Right ventricle myocardium inferior (tissue), 1 donor: ENCODE measurements at regions not wholly inside any gene's neighbourhood (a gene's known extent, or its start where the extent isn't known, plus 50 kb on each side); places are given as distances from the start of the nearest gene placed in this dataset.

Experiments used
- ATAC-seq: fragments of 200-7000 bp; cut with Tn5 transposase; one replicate; pipeline ENCODE4 v1.9.1; 2020; ENCODE audit warnings: mild to moderate bottlenecking, moderate library complexity
- DNase-seq: peaks from one replicate; pipeline ENCODE4 v3.0.0; 2021; ENCODE audit errors: missing footprints
- intact Hi-C: fragments of 100-400 bp; cut with DNase I; formaldehyde crosslinking; loops from one replicate; pipeline ENCODE4 v1.11.0; 2022
- donor health status: DM: no; HTN: yes; CAD: no; lungs with severe emphysema.

DNA sequence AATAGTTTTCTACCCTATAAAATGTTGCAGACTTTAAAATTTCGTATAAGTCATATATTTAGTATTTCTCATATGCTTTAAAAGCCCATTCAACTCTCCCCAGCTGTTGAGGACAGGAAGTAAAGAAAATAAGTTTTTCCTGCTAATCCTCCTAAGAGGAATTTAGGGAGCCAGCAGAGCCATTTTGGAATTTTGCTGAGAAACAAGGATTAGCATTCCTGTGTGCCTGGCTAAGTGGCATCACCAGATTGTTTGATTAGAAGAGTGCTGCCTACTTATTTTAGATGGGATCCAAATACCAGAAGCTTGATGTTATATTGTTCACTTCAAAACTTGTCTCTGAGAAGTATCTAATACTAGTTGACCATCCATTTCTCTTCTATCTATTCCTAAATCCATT, 131.2 kb upstream of the HHIP start:
- intact Hi-C loops: no loop called here
- ATAC-seq: no peak

DNA sequence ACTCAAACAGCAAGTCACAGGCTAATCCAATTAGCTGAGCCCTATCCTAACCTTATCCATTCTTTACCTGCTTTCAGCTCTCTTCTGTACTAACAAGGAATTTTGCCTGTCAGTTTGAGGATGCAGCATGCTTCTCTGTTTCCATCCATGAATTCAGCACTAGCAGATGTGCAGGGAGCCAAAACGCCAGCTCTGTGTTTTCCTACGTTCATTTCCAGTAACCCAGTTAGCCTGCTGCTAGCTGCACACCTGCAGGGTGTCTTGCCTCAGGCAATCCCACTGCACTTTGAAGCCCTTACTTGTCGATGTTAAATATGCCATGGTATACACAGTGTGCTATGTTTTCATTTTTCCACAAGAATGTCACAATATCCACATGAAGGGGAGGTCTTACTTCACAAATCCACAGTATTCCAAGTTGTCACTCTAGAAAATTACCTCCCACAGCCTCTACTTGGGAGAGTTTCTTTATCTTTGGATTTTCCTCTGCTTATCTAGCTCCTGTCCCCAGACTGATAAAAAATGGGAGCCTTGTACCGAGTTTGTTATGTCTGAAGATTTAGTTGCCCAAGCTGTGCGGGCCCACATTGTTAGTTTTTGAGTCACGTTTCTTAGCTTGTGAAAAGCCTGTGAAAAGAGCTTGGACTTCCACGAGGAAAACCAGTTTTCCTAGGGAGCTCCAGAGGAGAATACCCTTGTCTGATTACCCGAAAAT, 127.6 kb upstream of the HHIP start:
- ATAC-seq: no peak
- intact Hi-C loops: no loop called here
- DNase-seq: no peak

More for the DNA sequence above, 131.2 kb upstream of the HHIP start:
- no peak for DNase-seq

DNA sequence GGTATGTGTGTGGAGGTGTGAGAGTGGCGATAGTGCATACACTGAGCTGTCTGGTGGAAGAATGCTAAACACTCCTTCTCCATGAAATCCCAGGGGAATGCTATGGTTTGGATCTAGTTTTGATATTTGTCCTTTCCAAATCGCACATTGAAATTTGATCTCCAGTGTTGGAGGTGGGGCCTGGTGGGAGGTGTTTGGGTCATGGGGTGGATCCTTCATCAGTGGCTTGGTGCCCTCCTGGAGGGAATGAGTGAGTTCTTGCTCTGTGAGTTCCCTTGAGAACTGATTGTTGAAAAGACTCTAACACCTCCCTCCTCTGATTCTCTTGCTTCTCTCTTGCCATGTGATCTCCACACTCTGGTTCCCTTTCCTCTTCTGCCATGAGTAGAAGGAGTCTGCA, 114.1 kb upstream of the HHIP start:
- intact Hi-C loops: no loop called here
- no peak for DNase-seq
- no peak for ATAC-seq

DNA sequence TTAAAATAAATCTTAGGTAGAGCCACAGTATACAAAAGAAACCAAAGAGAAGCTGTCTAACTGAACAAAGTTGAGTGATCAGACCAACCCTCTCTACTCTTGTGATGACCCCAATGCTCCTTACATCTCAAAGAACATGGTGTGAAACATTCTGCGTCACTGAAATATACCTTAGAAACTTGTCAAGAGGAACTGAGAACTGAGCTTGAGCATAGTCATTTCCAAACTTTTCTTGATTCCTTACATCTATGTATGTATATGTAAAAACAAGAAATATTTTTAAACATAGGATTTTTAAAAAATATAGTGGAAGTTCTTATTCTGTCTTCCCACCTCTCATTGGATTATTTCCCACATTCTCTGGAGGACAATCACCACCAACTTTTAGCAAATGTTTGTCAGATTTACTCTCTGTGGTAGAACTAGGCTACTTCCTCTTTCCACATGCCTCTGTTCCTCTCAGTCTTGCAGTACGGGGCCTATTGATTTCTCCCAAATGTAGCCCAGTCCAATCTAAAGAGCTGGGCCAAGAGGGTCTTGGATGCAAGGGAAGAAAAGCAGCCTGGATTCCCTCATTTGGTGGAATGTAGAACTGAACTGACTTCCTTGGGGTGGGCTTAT, 98.2 kb upstream of the HHIP start:
- ATAC-seq (no peak), DNase-seq (no peak)
- intact Hi-C loops: no loop called here

DNA sequence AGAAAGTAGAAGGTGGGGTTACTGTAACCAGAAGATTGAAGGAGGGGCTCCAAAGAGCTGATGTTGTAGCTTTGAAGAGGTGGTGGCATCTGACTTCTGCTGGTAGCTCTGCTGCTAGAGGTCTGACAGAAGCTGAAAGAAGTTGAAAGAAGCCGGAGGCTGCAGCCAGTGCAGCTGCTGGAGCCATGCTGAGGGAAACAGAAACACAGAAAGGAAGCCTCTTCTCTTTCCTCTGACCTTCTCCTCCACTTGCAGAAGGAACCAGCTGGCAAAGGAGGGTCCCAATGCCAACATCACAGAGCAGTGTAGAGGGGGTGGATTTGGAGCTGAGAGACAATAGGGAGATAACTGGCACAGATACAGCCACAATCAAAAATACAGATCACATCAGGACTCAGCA, 89.3 kb upstream of the HHIP start:
- intact Hi-C loops: no loop called here
- DNase-seq (no peak), ATAC-seq (no peak)

DNA sequence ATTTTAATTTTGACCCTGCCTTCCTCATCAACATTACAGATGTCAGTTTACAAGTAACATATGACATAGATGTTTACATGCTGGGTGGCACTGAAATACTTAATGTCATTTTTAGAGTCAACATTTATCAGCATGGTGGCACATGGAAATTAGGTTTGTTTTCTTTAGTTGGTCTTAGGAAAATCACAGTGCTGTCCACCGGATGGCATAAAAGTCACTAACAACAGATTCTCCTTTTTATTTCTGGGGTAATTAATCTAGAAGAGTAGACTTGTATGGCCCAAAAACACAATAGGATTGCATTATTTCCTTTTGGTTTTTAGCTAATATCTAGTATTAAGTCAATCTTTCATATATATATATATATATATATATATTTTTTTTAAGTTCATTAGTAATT, 88.6 kb upstream of the HHIP start:
- intact Hi-C loops: no loop called here

DNA sequence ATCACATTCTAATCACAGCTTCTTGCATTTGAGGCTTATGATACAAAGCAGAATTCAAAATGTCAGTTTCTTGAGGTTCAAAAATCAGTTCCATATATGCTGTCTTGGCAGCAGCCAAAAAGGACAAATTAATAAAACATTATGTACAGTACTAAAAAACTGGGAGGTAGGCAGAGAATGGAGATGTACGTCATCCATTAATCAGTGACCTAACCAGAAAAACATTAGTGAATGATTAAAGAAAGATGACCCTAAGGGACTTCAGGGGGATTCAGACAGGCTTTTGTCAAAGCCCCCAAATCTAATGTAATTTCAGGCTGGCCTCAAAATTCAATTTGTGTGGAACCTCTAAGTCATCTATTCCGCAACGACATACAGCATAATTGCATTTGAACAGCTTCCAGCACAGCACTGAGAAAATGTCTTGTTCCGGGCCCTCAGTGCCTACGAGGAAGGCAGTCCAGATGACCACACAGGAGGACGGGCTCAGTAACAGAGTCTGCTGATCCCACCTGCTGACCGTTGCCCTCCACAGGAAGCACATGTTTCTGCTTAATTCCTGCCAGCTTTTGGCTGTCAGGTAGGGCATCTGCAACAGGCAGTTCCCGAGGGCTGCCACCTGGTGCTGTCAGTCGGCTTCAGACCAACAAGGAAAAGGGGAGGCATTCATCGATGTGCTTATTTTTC, 83.8 kb upstream of the HHIP start:
- DNase-seq: peak; percentile 55
- ATAC-seq: no peak
- intact Hi-C loops: no loop called here

More for the DNA sequence above, 88.6 kb upstream of the HHIP start:
- DNase-seq (no peak), ATAC-seq (no peak)

DNA sequence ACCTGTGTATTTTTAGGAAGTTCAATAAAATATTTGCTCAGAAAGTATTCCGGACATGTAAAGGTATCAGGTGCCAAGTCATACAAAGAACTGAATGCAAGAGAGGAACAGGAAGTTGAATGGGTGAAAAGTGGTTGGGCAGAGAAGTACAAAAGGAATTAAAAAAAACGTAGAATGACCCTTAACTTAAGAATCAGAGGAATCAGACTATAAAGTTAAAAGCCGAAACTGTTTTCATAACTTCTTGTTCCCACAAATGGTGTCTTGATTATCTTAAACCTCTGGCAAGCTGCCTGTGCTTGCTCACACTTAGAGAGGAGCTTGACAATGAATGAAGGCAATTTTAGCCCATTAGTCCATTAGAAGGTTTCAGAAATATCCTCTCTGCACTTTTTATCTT, 81.6 kb upstream of the HHIP start:
- no peak for DNase-seq
- ATAC-seq: no peak
- intact Hi-C loops: no loop called here

DNA sequence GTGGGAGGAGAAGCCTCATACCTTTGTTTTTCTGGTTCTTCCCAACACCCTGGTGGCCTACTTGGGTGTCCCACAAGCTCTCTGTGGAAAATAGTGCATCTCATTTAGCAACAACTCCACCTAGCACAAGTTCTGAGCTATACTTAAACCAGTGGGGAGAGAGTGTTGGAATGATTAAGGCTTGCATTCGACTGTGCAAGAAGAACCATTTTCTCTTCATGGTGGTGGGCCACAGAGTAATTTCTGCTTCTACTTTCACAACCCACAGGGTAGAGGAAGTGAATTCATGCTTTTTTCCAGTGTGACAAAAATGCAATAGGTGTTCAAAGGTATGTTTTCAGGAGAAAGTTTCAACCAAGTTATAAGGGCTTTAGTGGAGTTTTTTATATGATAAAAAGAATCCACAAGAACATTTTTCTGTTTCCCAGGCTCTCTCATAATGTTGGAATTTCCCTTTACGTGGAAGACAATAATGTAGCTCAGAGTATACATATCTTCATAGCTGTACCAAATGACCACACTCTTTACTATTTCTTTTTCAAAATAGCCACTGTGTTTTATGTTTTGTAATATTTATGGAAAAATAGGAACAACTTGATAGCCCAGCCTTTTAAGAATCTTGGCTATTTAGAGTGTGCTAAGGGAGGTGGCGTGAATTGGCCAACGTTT, 80.3 kb upstream of the HHIP start:
- intact Hi-C loops: no loop called here
- no peak for ATAC-seq
- no peak for DNase-seq

DNA sequence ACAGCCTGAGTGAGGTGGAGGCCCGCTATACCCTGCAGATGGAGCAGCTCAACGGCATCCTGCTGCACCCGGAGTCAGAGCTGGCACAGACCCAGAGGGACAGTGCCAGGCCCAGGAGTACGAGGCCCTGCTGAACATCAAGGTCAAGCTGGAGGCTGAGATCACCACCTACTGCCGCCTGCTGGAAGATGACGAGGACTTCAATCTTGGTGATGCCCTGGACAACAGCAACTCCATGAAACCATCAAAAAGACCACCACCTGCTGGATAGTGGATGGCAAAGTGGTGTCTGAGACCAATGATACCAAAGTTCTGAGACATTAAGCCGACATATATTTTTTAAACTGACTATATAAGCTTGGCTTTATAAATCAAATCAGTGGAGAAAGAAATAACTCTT, 73.3 kb upstream of the HHIP start:
- intact Hi-C loops: no loop called here
- ATAC-seq (no peak), DNase-seq (no peak)

DNA sequence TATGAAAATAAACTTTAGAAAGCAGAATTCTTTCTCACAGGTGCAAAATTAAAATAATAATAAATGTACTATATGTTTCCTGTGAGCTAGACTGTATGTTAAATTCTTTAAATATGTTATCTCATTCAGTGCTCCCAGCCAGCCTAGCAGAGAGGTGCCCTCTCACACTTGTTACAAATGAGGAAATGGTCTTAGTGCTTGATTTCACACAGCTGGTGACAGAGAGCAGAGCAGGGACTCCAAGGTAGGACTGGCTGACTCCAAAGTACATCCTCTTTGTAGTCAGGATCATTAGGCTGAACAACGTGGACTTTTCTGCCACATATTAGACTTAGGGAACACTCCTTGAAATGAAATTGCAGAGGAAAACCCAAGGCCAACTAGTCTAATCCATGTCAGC, 72.0 kb upstream of the HHIP start:
- intact Hi-C loops: no loop called here
- ATAC-seq: no peak
- DNase-seq: no peak

DNA sequence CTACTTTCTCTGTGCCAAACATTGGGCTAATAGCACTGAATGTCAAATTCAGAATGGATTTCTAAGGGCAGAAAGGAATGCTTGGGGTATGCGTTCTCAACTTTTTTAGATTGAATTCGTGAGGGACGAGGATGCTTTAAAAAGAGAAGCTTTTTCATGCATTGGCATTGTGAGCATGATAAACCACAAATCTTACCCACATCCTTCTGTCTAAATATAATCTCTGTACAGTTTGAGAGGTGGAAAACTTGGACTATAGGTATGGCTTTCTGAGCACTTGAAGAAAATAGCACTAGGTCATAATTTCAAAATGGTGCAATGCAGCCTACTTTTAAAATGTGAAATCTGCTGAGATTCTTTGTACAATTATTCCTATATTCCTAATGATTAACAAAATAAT, 71.4 kb upstream of the HHIP start:
- intact Hi-C loops: no loop called here
- DNase-seq (no peak), ATAC-seq (no peak)

DNA sequence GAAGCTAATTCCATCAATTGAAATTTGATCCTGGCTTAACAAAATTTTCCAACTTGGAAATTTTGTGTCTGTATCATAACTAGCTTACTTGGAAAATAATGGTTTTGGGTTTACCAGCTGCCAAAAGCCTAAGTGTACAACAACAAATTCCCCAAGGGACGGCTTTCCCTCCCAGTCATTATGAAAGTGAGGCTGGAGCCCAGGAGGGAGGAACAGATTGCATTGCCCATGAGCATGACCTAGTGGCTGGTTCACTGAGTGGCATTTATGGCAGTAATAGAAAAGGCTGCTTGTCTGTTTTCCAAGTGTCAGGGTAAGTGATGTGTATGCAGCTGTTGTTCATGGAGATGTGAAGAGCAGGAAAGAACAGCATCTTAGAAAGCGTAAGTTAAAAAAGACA, 70.8 kb upstream of the HHIP start:
- intact Hi-C loops: no loop called here
- ATAC-seq (peak; percentile 50), DNase-seq (no peak)

DNA sequence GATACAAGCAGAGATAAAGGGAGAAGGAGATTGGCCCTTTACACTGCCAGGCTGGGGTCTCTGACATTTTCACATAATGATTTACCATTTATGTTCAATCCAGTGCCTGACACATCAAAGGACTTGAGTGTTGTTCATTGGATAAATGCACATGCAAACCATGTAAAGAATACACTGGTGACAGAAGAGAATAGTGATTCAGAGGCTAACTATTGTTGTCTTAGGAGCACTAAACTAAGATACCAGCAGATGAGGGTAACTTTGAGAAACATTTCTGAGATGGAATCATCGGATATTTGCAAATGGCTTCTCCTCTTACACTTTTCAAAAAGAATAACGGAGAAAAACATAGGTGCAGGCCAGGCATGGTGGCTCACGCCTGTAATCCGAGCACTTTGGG, 67.3 kb upstream of the HHIP start:
- no peak for ATAC-seq
- DNase-seq: no peak
- intact Hi-C loops: no loop called here

DNA sequence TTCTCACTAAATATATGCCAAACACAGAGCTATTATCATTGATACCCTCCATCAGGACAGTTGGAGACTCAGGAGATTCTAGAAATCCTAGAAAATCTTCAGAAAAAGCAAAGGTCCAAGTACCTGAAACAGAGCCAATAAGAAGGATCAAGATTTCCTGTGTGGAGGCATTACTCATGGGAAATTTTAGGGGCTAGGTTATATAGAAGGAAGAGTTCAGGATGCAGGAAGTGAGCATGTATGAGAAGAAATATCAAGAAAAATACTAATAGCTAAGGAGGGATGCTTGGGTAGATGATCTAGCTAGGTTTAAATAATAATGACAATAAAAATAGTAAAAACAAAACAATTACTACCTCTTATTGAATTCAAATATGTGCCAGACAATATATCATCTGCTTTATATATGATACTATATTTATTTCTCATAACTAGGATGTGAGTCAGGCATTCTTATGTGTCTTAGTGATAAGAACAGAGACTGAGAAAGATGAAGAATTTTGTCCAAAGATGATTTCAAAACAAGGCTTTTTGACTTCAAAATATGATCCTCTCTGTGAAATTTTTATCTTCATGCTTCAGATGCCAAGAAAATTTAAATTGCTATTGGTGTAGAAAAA, 66.4 kb upstream of the HHIP start:
- intact Hi-C loops: no loop called here
- DNase-seq: no peak
- ATAC-seq: no peak

DNA sequence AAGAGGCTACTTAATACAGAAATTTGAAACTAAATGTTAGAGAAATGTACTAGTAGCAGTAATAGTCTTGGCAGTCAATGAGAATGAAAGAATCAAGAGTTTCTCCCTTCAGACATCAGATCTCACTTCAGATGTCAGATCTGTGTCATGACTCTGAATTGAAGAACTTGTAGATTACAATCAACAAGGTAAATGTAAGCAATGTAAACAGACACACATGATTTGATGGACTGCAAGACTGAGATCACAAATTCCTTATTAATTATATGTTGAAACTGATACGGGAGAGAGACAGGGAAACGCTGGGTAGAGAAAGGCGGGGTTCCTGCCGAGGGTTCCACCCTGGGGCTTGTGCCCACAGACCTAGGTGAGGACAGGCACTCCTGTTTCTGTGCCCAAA, 65.5 kb upstream of the HHIP start:
- intact Hi-C loops: no loop called here
- DNase-seq (no peak), ATAC-seq (no peak)

DNA sequence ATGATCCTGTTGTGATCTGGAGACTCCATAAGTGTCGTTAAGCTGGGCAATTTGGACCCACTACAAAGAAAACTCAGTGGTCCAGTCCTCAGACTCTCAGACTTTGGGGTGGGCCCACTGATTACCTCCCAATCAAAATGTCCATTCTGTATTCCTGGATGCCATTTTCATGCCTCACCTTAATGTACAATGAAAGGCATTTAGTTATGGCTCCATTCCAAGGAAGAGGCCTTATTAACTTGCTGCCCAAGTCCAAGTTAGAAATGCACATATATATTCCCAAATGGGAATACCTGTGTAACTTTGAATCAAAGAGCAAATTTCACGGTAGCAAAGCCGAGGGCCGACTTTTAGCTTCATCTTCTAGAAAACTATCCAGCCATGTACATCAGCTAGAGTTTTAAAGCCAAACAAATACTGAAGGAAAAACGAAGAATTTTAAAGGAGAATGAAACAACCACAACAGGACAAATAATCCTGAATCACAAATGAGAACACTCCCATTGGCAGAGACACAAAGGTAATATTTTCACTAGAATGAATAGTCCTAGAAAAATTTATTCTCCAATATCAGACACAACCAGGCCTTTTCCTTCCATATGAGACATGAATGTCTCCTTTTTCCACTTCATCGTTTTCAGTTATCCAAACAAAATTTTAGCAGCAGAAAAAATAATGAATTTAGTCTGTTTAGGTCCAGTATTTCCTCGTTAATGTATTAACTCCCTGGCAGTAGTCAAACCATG, 63.7 kb upstream of the HHIP start:
- DNase-seq: no peak
- intact Hi-C loops: no loop called here
- ATAC-seq: no peak

DNA sequence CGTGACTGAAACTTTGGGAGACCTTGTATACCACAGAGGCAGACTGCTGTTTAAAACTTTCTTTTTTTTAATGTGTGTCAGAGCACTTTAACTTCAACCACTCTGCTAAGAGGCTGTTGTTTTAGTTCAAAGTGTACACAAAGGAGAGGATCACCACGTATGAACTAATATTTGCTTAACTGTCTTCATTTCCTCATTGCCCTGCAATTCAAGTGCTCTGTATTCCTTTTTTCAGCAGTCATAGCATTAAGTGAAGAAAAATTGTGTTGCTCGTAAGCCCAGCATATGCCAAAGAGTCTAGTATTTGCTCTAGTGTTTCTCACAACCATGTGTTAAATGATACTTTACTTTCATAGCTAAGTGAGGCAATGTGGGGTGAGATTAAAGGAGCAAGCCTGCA, 63.0 kb upstream of the HHIP start:
- intact Hi-C loops: no loop called here
- ATAC-seq: no peak
- no peak for DNase-seq

DNA sequence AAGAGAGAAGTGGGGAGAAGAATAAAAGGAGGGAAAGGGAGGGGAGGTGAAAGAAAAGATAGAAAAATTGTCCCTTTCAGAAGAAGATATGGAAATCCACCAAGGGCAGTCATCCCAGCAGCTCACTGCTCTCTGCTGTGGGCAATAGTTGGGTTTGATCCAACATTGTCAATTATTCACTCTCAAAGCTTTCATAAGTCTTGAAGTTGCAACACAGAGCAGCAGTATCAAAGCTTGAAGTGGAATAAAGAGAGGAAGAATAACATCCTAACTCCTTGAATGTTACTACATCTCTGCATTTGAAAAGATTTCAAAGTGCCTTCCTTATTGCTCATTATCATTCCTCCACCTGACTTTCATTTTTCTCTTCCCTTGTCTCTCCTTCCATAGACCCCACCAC, 62.3 kb upstream of the HHIP start:
- intact Hi-C loops: no loop called here
- no peak for ATAC-seq
- no peak for DNase-seq
